HTR-8/SVneo (cell line): ENCODE measurements at regions not wholly inside any gene's neighbourhood (a gene's known extent, or its start where the extent isn't known, plus 50 kb on each side); places are given as distances from the start of the nearest gene placed in this dataset.
"Not testable (repeated sequence)": the region's sequence is repeated elsewhere in the genome, so short reads cannot be mapped to it uniquely, and the experiment has no call there.

Source experiments
- DNase-seq: peaks from one replicate; pipeline ENCODE4 v3.0.0; 2011; ENCODE audit warnings: low spot score, mixed read lengths; ENCODE audit not compliant: insufficient read length
- FAIRE-seq: peaks from 2 replicates; lab custom pipeline; 2011; peaks lifted over from hg19 to GRCh38; lab: Jason Lieb, UNC

- FAIRE-seq = no peak
- no peak for DNase-seq
These were observed 161.8 kb downstream of the IGLL1 start for GRCh38 chr22:23418159-23418788.

GRCh38 chr22:23417327-23417726, 162.8 kb downstream of the IGLL1 start:
- not testable (repeated sequence) for DNase-seq, FAIRE-seq

DNA sequence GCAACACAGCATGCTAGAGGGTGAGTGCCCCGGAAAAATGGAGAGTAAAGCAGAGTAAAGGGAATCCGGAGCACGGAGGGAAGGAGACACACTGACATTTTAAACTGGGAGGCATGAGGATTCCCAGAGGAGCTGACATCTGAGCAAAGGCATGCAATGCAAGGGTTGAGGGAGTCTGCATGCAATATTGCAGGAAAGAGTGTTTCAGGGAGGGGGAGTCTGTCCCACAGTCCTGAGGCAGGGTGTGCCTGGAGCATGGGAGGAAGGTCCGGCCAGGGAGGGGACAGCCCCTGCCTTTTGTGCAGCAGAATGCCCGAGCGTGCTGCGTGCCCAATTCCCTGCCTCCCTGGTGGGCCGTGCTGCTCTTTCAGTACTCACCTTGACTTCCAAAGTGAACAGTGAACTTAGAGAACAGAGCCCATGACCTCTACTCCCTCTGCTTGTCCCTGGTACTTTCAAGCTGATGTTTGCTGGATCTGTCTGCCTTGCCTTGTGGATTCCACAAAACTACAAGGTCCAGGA, 163.9 kb downstream of the IGLL1 start:
- not testable (repeated sequence) for FAIRE-seq, DNase-seq

DNA sequence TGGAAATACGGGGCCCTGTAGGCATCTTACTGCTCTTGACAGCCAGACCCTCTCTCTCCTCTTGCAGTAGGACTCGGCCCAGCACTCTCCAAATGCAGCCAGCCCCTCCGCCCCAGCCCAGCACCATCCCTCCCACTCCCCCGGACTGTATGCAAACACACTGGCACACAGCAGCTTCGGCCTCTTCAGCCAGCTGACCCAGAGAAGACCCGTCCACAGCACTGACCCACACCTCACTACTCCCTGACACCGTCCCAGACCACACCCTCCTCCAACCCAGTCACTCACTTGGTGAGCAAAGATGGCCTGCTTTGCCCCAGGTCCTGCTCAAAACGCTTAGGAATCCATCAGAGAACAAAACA, 164.6 kb downstream of the IGLL1 start:
- DNase-seq (no peak), FAIRE-seq (no peak)

GRCh38 chr22:23414727-23415489, 165.2 kb downstream of the IGLL1 start:
- FAIRE-seq (no peak), DNase-seq (no peak)

- FAIRE-seq (no peak), DNase-seq (no peak)
These were observed 168.4 kb downstream of the IGLL1 start for GRCh38 chr22:23411739-23412138.

DNA sequence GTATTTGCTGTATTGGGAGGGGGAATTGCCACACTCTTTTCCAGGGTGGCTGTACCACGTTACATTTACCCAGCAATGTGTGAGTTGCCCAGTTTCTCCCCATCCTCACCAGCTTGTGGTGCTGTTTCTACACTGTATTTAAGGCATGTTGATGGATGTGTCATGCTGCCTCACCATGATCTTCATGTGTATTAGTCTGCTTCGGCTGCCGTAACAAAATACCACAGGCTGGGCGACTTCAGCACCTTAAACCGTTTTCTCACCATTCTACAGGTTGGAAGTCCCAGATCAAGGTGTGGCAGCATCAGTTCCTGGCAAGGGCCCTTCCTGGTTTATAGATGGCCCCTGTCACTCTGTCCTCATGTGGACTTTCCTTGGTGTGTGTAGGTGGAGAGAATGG, 169.7 kb downstream of the IGLL1 start:
- DNase-seq (no peak), FAIRE-seq (no peak)

DNA sequence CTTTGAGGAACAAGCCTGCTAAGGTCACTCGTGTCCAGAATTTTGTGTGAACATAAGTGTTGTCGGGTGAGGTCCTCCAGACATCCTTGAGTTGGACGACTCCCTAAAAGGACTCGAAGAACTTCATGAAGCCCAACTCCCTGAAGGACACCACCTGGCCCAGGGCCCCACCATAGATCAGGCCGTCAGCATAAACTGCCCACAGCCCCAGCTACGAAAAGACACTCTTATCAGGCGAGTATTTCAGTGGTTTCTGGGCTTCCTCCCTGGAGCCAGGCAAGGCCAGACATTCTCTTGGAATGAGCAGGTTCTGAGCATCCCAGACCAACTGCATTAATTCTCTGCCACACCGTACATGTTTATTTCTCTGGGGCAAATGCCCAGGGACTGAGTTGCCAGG, 170.1 kb downstream of the IGLL1 start:
- DNase-seq (no peak), FAIRE-seq (no peak)

GRCh38 chr22:23408321-23408720, 171.8 kb downstream of the IGLL1 start:
- no peak for DNase-seq
- FAIRE-seq = no peak

DNA sequence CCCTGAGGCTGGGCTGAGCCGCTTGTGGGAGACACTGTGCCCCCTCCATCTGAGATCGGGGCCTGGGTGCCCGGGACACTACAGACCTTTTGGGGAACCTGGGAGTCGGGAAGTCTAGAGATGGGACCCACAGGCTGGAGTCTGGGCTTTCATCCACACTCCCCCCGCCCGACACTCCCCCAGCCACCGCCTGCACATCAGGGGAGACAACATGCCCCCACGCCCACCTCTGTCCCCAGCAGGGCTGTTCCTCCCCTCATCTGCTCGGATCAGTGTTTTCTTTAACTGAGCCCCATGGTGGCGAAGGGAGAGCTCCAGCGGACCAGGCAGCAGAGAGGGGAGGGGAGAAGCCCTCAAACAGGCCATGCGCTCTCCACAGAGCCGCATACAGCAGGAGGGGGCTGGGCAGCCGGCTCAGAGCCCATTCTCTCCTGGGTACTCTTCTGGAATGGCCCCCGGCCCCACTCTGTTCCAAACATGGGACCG, 174.7 kb downstream of the IGLL1 start:
- FAIRE-seq = no peak
- no peak for DNase-seq

DNA sequence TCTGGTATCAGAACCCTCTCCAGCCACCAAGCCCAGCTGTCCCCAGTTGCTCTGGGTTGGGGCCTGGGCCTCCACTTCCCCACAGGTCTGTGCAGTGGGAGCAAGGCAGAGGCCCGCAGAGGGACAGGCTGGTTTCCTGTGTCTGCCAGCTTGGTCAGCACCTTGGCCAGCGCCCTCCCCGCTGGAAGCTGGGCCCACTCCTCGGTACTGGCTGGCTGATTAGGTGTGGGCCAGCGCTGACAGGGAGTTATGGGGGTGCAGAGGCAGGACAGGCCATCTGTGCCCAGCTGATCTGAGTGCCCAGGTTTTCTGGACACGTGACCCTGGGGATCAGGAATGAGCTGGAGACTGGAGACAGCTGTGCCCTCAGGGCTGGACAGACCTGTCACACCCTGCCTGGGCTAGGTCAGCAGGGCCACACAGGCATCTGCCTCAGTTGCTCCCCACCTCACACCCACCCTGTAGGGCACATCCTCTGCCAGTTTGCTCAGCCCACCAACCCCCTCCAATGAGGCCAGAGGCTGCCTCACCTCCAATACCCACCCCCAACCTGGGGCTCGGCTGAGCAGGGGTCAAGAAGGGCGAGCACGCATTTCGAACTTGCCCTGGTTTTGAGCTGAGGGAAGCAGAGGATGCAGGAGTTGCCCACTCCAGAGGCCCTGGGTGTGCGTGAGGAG, 175.3 kb downstream of the IGLL1 start:
- DNase-seq = peak; percentile 28
- FAIRE-seq = no peak

DNA sequence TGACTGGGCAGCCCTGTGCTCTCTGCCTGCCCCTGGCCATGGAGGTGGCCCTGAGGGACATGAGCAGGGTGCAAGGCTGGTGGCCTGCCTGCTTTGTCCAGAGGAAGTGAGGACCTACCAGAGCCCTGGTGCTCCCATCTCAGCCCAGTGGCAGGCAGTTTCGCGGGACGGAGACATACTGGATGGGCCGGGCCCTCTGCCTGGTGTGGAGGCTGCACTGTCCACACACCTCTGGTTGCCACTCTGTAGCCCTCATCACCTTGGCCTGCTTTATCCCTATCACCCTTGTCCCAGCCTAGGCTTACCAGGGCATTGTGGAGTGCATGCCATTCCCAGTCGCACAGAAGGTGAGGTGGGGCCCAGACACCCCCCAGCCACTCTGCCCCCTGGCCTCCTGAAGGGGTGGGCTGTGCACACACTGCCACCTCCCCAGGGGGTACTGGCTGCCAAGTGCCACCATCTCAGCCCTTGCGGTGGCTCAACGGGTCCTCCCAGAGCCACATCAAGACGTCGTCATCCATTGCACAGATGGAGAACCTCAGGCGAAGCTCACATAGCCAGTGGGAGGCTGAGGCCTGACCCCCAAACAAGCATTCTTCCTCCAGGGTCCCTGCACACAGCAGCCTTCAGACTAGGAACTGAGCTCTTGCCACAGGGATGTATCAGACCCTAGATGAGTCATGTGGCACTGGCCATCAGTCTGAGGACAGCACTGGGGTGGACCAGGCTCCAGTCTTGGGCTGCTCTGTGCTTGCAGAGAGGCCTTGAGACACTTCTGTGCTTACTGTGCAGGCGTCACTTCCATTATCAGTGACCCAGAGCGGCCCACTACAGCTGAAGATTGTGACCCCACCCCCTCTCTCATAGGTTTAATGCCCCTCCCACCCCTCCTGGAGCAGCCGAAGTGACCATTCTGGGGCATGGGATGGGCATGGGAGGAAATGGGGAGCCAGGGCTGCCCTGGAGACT, 176.1 kb downstream of the IGLL1 start:
- no peak for DNase-seq
- FAIRE-seq = no peak

DNA sequence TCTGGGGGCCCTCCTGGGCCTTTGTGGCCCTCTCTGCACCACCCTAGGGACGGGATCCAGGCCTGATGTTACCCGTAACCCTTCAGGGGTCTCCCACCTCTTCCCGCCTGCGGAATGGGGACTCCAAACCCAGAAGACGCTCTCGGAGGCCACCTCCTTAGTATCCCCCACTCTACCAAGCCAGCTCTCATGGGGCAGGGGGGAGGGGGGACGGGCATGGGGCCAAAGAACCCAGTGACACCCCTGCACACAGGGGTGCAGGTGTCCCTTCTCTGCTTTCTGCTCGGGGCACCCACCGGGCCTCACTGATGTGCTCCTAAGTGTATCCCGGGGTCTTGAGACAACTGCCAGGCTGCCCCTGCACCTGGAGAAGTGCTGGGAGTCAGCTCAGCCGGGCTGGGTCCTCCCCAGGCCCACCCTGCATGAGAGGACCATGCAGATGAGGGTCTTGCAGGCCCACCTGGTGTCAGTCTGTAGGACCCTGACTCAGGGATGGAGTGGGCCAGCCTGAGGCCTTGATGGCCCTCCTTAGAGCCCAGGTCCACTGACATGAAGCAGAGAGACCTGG, 176.9 kb downstream of the IGLL1 start:
- FAIRE-seq (no peak), DNase-seq (no peak)

- no peak for DNase-seq
- no peak for FAIRE-seq
These were observed 177.6 kb downstream of the IGLL1 start for GRCh38 chr22:23402275-23403151.

DNA sequence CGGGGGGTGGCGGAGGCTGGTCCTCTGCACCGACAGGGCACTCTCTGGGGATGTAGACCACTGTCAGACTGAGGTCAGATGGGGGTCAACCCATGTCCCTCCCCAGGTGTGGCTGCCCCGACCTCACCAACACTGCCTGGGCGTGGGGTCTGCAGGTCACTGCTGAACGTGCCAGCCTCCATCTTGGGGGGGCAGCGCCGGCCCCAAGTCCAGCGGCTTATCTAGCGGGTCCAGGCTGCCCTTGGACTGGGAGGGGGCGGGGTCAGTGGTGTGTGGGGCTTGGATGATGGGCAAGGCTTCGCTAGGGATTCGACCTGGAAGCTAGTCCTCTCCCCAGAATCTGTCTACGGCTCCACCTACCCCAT, 178.2 kb downstream of the IGLL1 start:
- FAIRE-seq (no peak), DNase-seq (no peak)

DNA sequence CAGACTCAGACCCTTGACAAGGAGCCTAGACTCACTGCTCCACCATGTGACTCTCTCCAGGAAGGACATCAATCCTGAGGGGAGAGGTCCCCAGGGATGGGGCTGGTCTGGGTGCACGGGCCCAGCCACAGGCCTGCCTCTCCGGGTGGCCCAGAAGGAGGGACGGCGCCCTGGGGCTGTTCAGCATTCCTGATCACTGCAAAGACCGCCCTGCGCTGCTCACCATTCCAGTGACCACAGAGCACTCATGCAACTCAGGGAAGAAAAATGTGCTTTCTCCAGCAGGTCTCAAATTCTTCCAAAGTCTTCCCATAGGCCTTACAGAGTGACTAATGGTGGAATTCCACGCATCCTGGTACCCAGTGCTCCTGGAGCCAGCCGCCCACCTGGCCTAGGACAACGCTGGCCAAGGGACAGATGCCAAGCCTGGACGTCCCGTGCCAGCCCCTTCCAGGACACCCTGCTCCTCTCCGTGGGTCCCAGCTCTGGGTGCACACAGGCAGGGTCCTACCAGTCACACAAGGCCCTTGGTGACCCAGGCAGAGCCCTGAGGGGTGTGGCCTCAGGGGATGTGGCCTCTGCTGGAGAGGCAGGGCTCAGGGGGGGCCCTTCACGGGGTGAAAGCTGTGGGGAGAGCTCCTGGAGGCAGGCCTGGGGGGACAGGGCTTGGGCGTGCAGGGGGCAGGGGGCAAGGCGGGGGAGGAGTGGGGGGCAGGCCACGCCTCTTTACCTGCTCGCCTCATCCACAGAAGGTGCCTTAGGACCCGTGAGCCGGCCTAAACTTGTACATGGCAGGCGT, 178.8 kb downstream of the IGLL1 start:
- DNase-seq (peak; percentile 28), FAIRE-seq (no peak)

GRCh38 chr22:23400286-23400981, 179.7 kb downstream of the IGLL1 start:
- DNase-seq (no peak), FAIRE-seq (no peak)
